ENCODE measurements at regions not wholly inside any gene's neighbourhood (a gene's known extent, or its start where the extent isn't known, plus 50 kb on each side); places are given as distances from the start of the nearest gene placed in this dataset.

DNA sequence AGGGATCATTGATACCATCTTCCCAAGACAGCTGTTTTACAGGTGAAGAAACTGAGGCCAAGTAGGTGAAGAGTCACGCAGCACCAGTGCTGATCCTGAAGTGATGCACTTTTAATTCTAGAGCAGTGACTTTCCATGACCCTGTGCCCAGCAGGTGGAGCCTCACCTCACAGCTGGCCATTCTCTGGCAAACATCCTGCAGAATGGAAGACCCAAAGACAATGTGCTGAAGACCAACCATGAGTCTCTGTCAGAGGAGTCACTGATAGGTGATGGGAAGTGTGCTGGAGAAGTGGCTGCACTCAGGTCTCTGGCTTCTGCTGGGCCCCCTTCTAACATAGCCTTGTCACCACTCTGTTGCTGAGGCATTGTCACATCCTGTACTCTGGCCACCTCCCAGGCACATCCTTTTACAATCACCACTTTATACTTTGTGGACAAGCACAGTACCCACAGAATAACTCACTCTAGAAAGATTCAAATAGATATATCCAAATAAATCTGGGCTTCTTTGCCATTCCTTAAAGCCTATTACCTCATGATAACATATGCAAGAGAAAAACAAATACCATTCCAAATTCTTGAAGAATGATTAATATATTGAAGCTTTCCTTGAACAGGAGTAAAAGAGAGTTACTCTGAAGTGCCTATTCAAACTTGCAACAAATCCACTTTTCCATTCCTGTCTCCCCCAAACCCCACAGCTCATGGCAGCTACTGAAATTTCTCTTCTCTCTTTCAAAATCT, 64.1 kb upstream of the SCOC start:
- TF ChIP-seq, protein P1, sequence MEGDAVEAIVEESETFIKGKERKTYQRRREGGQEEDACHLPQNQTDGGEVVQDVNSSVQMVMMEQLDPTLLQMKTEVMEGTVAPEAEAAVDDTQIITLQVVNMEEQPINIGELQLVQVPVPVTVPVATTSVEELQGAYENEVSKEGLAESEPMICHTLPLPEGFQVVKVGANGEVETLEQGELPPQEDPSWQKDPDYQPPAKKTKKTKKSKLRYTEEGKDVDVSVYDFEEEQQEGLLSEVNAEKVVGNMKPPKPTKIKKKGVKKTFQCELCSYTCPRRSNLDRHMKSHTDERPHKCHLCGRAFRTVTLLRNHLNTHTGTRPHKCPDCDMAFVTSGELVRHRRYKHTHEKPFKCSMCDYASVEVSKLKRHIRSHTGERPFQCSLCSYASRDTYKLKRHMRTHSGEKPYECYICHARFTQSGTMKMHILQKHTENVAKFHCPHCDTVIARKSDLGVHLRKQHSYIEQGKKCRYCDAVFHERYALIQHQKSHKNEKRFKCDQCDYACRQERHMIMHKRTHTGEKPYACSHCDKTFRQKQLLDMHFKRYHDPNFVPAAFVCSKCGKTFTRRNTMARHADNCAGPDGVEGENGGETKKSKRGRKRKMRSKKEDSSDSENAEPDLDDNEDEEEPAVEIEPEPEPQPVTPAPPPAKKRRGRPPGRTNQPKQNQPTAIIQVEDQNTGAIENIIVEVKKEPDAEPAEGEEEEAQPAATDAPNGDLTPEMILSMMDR (IDR thresholded peaks at IDR 0.05) = no peak
- TF ChIP-seq POLR2A (IDR thresholded peaks at IDR 0.05) = no peak

Data from lower leg skin (tissue), 3 donors.